ENCODE measurements at regions not wholly inside any gene's neighbourhood (a gene's known extent, or its start where the extent isn't known, plus 50 kb on each side); places are given as distances from the start of the nearest gene placed in this dataset.

DNA sequence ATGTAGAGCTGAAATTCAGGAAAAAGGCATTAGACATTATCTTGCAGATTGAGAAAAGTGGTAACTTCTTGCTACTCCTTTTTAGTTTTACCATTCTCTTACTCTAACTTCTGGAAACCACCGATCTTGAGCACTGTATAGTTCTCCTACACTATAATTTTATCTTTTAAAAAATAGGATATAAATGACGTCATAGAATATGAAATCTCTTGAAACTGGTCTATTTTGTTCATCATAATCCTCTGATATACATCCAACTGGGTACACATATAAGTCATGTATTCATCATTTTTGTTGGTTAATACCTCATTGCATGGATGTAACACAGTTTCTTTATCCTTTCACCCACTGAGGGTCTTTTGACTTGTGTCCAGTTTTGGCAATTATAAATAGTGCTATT lies 629.9 kb upstream of the PRR20A start:
- TF ChIP-seq, protein P1, sequence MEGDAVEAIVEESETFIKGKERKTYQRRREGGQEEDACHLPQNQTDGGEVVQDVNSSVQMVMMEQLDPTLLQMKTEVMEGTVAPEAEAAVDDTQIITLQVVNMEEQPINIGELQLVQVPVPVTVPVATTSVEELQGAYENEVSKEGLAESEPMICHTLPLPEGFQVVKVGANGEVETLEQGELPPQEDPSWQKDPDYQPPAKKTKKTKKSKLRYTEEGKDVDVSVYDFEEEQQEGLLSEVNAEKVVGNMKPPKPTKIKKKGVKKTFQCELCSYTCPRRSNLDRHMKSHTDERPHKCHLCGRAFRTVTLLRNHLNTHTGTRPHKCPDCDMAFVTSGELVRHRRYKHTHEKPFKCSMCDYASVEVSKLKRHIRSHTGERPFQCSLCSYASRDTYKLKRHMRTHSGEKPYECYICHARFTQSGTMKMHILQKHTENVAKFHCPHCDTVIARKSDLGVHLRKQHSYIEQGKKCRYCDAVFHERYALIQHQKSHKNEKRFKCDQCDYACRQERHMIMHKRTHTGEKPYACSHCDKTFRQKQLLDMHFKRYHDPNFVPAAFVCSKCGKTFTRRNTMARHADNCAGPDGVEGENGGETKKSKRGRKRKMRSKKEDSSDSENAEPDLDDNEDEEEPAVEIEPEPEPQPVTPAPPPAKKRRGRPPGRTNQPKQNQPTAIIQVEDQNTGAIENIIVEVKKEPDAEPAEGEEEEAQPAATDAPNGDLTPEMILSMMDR (IDR thresholded peaks at IDR 0.05): no peak
- TF ChIP-seq EZH2 (IDR thresholded peaks at IDR 0.05; ENCODE audit: borderline replicate concordance, insufficient read depth, low read depth, low read length, poor library complexity, severe bottlenecking): no peak

All from B cell (primary cell).